HTR-8/SVneo (cell line): ENCODE measurements at regions not wholly inside any gene's neighbourhood (a gene's known extent, or its start where the extent isn't known, plus 50 kb on each side); places are given as distances from the start of the nearest gene placed in this dataset.

Experiments
- DNase-seq: peaks from one replicate; pipeline ENCODE4 v3.0.0; 2011; ENCODE audit warnings: low spot score, mixed read lengths; ENCODE audit not compliant: insufficient read length
- FAIRE-seq: peaks from 2 replicates; lab custom pipeline; 2011; peaks lifted over from hg19 to GRCh38; lab: Jason Lieb, UNC

GRCh38 chr6:9657994-9658393 is 756.9 kb downstream of the TFAP2A start:
- FAIRE-seq (no peak), DNase-seq (no peak)

DNA sequence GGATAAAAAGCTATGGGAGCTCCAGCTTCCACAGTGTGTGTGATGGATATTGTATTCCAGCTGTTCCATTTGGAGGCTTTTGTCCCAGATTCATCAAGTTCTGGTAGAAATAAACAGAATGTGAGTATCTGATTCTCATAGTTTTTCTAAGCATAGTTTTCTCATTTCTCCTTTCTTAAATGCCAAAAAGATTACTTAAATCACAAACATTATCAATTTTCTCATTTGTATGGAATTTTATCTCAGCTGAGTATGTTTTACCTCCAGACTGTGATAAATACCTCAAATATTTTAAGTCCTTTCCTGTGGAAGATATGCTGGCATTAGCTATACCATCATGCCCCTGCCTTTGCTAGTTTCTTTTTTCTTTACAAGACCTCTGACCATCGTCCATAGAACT is 767.3 kb downstream of the TFAP2A start:
- DNase-seq (no peak), FAIRE-seq (peak; percentile 9)

GRCh38 chr6:9647071-9647445 is 767.8 kb downstream of the TFAP2A start:
- no peak for DNase-seq
- peak; percentile 49 for FAIRE-seq

- DNase-seq (no peak), FAIRE-seq (peak; percentile 40)
Measured at GRCh38 chr6:9646342-9647070, 768.4 kb downstream of the TFAP2A start.

- FAIRE-seq, result no peak
Measured at GRCh38 chr6:9638861-9639260, 776.0 kb downstream of the TFAP2A start.

GRCh38 chr6:9634776-9635175 is 780.1 kb downstream of the TFAP2A start:
- DNase-seq (no peak), FAIRE-seq (no peak)

More at GRCh38 chr6:9638861-9639260, 776.0 kb downstream of the TFAP2A start:
- no peak for DNase-seq

DNA sequence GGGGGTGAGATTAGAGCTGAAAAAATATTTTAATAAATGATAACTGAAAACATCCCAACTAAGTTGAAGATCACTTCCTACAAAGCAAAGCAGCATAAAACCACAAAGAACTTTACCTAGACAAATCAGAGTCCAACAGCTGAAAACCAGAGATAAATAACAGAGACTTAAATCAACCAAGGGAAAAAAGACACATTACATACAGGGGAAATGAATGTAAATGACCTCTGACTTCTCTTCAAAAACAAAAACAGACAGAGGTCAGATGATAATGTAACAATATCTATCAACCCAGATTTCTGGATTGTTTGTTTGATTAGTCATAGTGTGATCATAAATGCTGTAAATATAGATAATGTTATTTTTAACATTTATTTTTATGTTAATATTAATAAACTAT is 782.8 kb downstream of the TFAP2A start:
- DNase-seq (no peak), FAIRE-seq (no peak)

- no peak for FAIRE-seq
- DNase-seq, result no peak
Measured at GRCh38 chr6:9628819-9629218, 786.1 kb downstream of the TFAP2A start.

GRCh38 chr6:9627916-9628315 is 787.0 kb downstream of the TFAP2A start:
- FAIRE-seq (no peak), DNase-seq (no peak)

DNA sequence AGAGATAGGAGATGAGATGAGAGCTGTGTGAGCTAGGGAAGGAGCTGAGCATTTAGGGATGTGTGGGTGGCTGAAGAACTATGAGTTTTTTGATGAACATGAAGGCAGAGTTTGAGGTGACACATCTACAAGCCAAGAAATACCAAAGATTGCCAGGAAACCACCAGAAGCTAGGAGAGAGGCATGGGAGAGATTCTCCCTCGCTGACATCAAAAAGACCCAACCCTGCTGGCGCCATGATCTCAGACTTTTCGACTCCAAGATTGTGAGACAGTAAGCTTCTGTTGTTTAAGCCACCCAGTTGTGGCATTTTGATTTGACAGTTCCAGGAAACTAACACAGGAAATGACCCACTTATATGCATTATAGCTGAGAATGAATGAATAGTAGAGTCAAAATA is 790.9 kb downstream of the TFAP2A start:
- DNase-seq (no peak), FAIRE-seq (no peak)

DNA sequence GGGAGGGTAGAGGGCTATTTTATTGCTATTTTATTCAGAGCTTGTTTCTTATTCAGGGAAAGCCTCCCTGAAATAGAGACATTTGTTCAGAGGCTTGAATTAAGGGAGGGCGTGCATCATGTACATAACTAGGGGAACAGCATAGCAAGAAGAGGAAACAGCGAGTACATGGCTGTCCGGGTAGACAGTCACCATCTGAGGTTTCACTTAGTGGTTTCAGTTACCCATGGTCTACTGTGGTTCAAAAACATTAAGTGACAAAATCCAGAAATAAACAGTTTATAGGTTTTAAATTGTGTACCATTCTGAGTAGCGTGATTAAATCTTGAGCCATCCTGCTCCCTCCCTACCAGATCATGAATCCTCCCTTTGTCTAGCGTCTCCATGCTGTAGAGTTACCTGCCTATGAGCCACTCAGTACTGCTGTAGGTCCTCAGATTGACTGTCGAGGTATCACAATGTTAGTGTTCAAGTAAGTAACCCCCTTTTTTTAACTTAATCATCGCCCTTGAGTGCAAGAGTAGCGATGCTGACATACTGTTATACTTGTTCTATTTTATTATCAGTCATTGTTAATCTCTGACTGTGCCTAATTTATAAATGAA is 791.5 kb downstream of the TFAP2A start:
- FAIRE-seq (no peak), DNase-seq (no peak)

DNA sequence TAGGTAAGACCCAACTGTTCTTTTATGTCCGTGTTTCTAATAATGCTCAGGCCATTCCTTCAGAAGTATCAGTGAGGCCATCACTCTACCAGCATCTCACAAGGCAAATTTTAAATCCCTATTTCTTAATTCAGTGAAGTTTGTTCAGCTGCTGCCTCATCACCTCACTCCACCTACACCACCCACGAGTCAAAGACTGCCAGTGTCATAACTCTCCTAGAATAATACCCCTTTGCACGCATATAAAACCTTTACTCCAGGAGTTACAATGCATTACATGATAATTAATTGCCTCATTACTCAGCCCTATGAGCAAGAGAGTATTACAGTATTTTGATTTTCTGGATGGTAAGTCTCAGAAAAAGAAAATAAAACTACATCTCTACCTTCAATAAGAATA is 793.6 kb downstream of the TFAP2A start:
- no peak for FAIRE-seq
- DNase-seq, result no peak

GRCh38 chr6:9620687-9621086 is 794.2 kb downstream of the TFAP2A start:
- DNase-seq (no peak), FAIRE-seq (no peak)

- FAIRE-seq (no peak), DNase-seq (no peak)
Measured at GRCh38 chr6:9620263-9620662, 794.6 kb downstream of the TFAP2A start.

GRCh38 chr6:9614778-9615177 is 800.1 kb downstream of the TFAP2A start:
- DNase-seq (no peak), FAIRE-seq (no peak)

GRCh38 chr6:9612489-9612888 is 802.4 kb downstream of the TFAP2A start:
- FAIRE-seq (no peak), DNase-seq (peak; percentile 7)

- DNase-seq, result no peak
- no peak for FAIRE-seq
Measured at GRCh38 chr6:9610620-9611415, 804.1 kb downstream of the TFAP2A start.

- FAIRE-seq (no peak), DNase-seq (no peak)
Measured at GRCh38 chr6:9606435-9607134, 808.3 kb downstream of the TFAP2A start.

DNA sequence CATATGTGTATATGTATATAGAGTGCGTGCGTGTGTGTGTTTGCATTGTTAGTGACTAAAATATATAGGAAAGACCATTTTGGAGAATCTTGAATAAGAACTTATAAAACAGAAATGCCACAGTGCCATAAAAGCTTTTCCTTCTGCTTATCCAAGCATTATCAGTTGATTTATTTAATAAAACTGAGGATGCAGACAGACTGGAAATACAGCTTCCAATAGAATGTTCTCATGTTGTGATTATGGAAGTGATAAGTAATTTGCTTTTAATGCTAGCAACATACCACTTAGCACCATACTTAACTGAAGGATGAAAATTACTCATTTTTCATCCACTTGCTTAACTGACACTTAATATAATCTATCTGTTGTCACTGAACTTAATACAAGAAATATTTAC is 820.1 kb downstream of the TFAP2A start:
- no peak for FAIRE-seq
- DNase-seq, result no peak

DNA sequence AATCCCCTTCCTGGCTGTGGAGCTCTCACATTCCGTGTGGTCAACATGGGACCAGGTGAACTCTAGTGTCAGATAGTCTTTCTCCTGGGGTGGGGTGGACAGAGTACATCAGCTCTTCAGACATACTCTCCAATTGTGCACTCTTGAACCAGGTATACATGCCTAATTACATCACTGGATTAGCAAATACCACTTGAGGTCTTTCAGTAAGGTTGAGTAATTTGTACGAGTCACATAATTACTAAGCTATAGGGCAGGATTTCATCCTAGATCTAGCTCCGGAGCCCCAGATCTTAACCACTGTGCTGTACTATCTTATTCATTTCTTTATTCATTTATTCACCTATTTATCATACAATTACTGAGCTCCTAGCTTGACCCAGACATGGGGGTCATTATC is 821.3 kb downstream of the TFAP2A start:
- FAIRE-seq (no peak), DNase-seq (no peak)
